ENCODE measurements at regions not wholly inside any gene's neighbourhood (a gene's known extent, or its start where the extent isn't known, plus 50 kb on each side); places are given as distances from the start of the nearest gene placed in this dataset.
"Not testable (repeated sequence)": the region's sequence is repeated elsewhere in the genome, so short reads cannot be mapped to it uniquely, and the experiment has no call there.

DNA sequence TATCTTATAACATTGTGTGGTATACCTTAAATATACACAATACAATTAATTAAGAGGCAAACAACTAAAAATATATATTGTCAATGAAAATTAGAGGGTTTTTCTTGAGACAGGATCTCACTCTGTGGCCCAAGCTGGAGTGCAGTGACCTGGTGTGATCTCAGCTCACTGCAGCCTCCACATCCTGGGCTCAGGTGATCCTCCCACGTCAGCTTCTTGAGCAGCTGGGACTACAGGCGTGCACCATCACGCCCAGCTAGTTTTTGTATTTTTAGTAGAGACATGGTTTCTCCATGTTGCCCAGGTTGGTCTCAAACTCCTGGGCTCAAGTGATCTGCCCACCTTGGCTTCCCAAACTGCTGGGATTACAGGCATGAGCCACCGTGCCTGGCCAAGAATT is 68.6 kb upstream of the MEX3C start:
- H3K18ac ChIP-seq (ENCODE audit: extremely low read depth, low read length); H3K14ac ChIP-seq (ENCODE audit: insufficient read length); H2AFZ ChIP-seq (ENCODE audit: low read length); H4K8ac ChIP-seq (ENCODE audit: extremely low read depth, insufficient read depth, low read length); POLR2A ChIA-PET (ENCODE audit: partially characterized antibody); H2AK5ac ChIP-seq (ENCODE audit: low read depth, low read length); H3K27ac ChIP-seq (ENCODE audit: low read depth, low read length); H2BK15ac ChIP-seq (ENCODE audit: low read length); H4K91ac ChIP-seq (replicated peaks; ENCODE audit: insufficient read length, low read length); H3K4me1 ChIP-seq (replicated peaks in 1 of 4; ENCODE audit: control insufficient read depth in 3 of 4, insufficient read depth in 4 of 4, low read length in 3 of 4); H3K23me2 ChIP-seq (ENCODE audit: low read depth, low read length); H4K5ac ChIP-seq (ENCODE audit: insufficient read length, low read depth, low read length); H2BK120ac ChIP-seq (replicated peaks; ENCODE audit: low read depth, low read length); H2BK5ac ChIP-seq (ENCODE audit: low read depth, low read length); H3K4me3 ChIP-seq (ENCODE audit: extremely low read depth in 1 of 4, insufficient read depth in 2 of 4, low read depth in 3 of 4, low read length in 4 of 4); H3K36me3 ChIP-seq (ENCODE audit: control insufficient read depth in 2 of 4, insufficient read depth in 4 of 4, low read length in 3 of 4); FAIRE-seq; H3K4me2 ChIP-seq (ENCODE audit: insufficient read depth in 1 of 2, low read depth in 2 of 2, low read length in 2 of 2); H3K9ac ChIP-seq (replicated peaks in 1 of 4; ENCODE audit: extremely low read depth in 1 of 4, low read depth in 3 of 4, low read length in 3 of 4); H3K79me1 ChIP-seq (ENCODE audit: low read depth, low read length); H3K79me2 ChIP-seq (ENCODE audit: control insufficient read depth in 1 of 2, insufficient read depth in 2 of 2, low read length in 2 of 2); H3K9me3 ChIP-seq (ENCODE audit: insufficient read depth in 2 of 2, low read depth in 1 of 2, low read length in 1 of 2); H3K4ac ChIP-seq (replicated peaks; ENCODE audit: insufficient read length, low read depth, low read length); H2BK20ac ChIP-seq (ENCODE audit: low read length); H3K23ac ChIP-seq (ENCODE audit: insufficient read length); DNase-seq (ENCODE audit: low read depth in 1 of 2, low spot score in 2 of 2); H4K20me1 ChIP-seq (replicated peaks in 1 of 2; ENCODE audit: control insufficient read depth in 1 of 2, insufficient read depth in 2 of 2, low read length in 2 of 2); H3K56ac ChIP-seq (replicated peaks; ENCODE audit: insufficient read length, low read depth, low read length); H2BK12ac ChIP-seq (ENCODE audit: low read depth, low read length); H3K27me3 ChIP-seq (replicated peaks in 1 of 4; ENCODE audit: control insufficient read depth in 3 of 4, extremely low read depth in 1 of 4, insufficient read depth in 3 of 4, low read length in 3 of 4): not testable (repeated sequence)
- 80% methylated on average over 4 of the region's 4 CpGs; no CpG with 5 or more reads in 1 of the 2 experiments for WGBS, 2 experiments (ENCODE audit: extremely low coverage in 1 of 2, insufficient coverage in 1 of 2, insufficient read length in 1 of 2, insufficient replicate concordance in 2 of 2, low coverage in 1 of 2, low lambda C conversion rate in 2 of 2, missing lambda C conversion rate in 1 of 2)
- CTCF ChIA-PET (ENCODE audit: partially characterized antibody), result interaction anchor here (1.3 kb wide), 2 partner anchors 12 to 15 kb away, joined by 3 to 7 read pairs; no protein-coding TSS in a partner anchor
